Liver (tissue), 8 donors: ENCODE measurements at regions not wholly inside any gene's neighbourhood (a gene's known extent, or its start where the extent isn't known, plus 50 kb on each side); places are given as distances from the start of the nearest gene placed in this dataset.

ENCODE experiments used
- DNase-seq: peaks from one replicate; pipeline ENCODE4 v3.0.0-alpha.2; 2017; ENCODE audit warnings: low spot score
- H3K27ac ChIP-seq, 2 donors: one replicate each; pipeline ENCODE4 v1.7.0; 2013; ENCODE audit warnings: inconsistent platforms in 2 of 2, low read length in 2 of 2, control low read depth in 1 of 2, low read depth in 1 of 2, mild to moderate bottlenecking in 1 of 2
- H3K27me3 ChIP-seq, 4 donors: one replicate each; pipeline versions ENCODE4 v1.6.1 to v1.7.0; 2013; ENCODE audit warnings: low read length in 3 of 4, inconsistent platforms in 1 of 4, mild to moderate bottlenecking in 1 of 4, moderate library complexity in 1 of 4; ENCODE audit not compliant: control insufficient read depth in 4 of 4, insufficient read depth in 4 of 4
- H3K36me3 ChIP-seq, 4 donors: one replicate each; pipeline versions ENCODE4 v1.6.1 to v1.7.0; 2013; ENCODE audit warnings: low read length in 3 of 4, mild to moderate bottlenecking in 3 of 4, low read depth in 1 of 4, moderate library complexity in 1 of 4; ENCODE audit not compliant: control insufficient read depth in 4 of 4, insufficient read depth in 3 of 4
- H3K4me1 ChIP-seq, 4 donors: one replicate each; pipeline versions ENCODE4 v1.6.1 to v1.7.0; 2013; ENCODE audit warnings: low read length in 3 of 4, mild to moderate bottlenecking in 3 of 4, moderate library complexity in 1 of 4; ENCODE audit not compliant: control insufficient read depth in 4 of 4, insufficient read depth in 4 of 4
- H3K4me3 ChIP-seq, 3 donors: one replicate each; pipeline versions ENCODE4 v1.6.1 to v1.7.0; 2013; ENCODE audit warnings: low read length in 3 of 3, control low read depth in 1 of 3, low read depth in 1 of 3, mild to moderate bottlenecking in 1 of 3
- H3K9ac ChIP-seq, 2 donors: one replicate each; pipeline ENCODE4 v1.7.0; 2013; ENCODE audit warnings: low read length in 2 of 2, mild to moderate bottlenecking in 2 of 2, moderate library complexity in 2 of 2, control low read depth in 1 of 2, low read depth in 1 of 2
- H3K9me3 ChIP-seq, 4 donors: one replicate each; pipeline versions ENCODE4 v1.6.1 to v1.7.0; 2013; ENCODE audit warnings: low read length in 3 of 4; ENCODE audit not compliant: control insufficient read depth in 4 of 4
- EGR1 ChIP-seq, 2 donors: IDR thresholded peaks; 2 replicates each; pipeline ENCODE4 v1.6.1; 2016 to 2018; ENCODE audit warnings: antibody characterized with exemption in 2 of 2, low read depth in 2 of 2
- FOXA1 ChIP-seq: IDR thresholded peaks from 2 replicates; pipeline ENCODE4 v1.6.1; 2016; ENCODE audit warnings: antibody characterized with exemption
- FOXA2 ChIP-seq: IDR thresholded peaks from 2 replicates; pipeline ENCODE4 v1.6.1; 2016; ENCODE audit warnings: antibody characterized with exemption
- GABPA ChIP-seq, 2 donors: IDR thresholded peaks in 1 of 2; conservative IDR thresholded peaks in 1 of 2; 2 replicates each; pipeline ENCODE4 v1.6.1; 2016; ENCODE audit warnings: antibody characterized with exemption in 2 of 2, mild to moderate bottlenecking in 1 of 2, moderate library complexity in 1 of 2
- HNF4A ChIP-seq, 2 donors: conservative IDR thresholded peaks; 2 replicates each; pipeline ENCODE4 v1.6.1; 2016; ENCODE audit warnings: antibody characterized with exemption in 2 of 2, mild to moderate bottlenecking in 2 of 2
- HNF4G ChIP-seq: IDR thresholded peaks from 2 replicates; pipeline ENCODE4 v1.6.1; 2016; ENCODE audit warnings: antibody characterized with exemption
- JUND ChIP-seq, 2 donors: IDR thresholded peaks; 2 replicates each; pipeline ENCODE4 v1.6.1; 2016; ENCODE audit warnings: antibody characterized with exemption in 2 of 2
- NR2F2 ChIP-seq: IDR thresholded peaks from 2 replicates; pipeline ENCODE4 v1.6.1; 2016; ENCODE audit warnings: antibody characterized with exemption
- RXRA ChIP-seq, 2 donors: IDR thresholded peaks; 2 replicates each; pipeline ENCODE4 v1.6.1; 2017 to 2018; ENCODE audit warnings: antibody characterized with exemption in 2 of 2, mild to moderate bottlenecking in 1 of 2
- SP1 ChIP-seq: IDR thresholded peaks from 2 replicates; pipeline ENCODE4 v1.6.1; 2018; ENCODE audit warnings: antibody characterized with exemption, mild to moderate bottlenecking
- YY1 ChIP-seq: IDR thresholded peaks from 2 replicates; pipeline ENCODE4 v1.6.1; 2016; ENCODE audit warnings: antibody characterized with exemption, mild to moderate bottlenecking
- WGBS: extraction: QIAGEN DNeasy Blood & Tissue Kit; methylation state at CpG from one replicate; pipeline ENCODE4 v1.1.7; 2013; 5-methylcytosine and 5-hydroxymethylcytosine counted together
- TF ChIP-seq, protein P1 (sequence below): fragments of 150-350 bp; IDR thresholded peaks from 2 replicates; pipeline ENCODE4 v1.5.1; 2017; ENCODE audit warnings: improper control_type of control experiment, low read depth, low read length; ENCODE audit not compliant: missing input control
- TF ChIP-seq, protein P2 (sequence below): IDR thresholded peaks from 2 replicates; pipeline ENCODE4 v1.6.1; 2016; ENCODE audit warnings: antibody characterized with exemption
- TF ChIP-seq, protein P3 (sequence below): IDR thresholded peaks from 2 replicates; pipeline ENCODE4 v1.6.1; 2016; ENCODE audit warnings: antibody characterized with exemption
- donor health status: healthy.
- donor health status: healthy.
- donor health status: healthy.
- donor health status: healthy.
- donor health status: healthy.

DNA sequence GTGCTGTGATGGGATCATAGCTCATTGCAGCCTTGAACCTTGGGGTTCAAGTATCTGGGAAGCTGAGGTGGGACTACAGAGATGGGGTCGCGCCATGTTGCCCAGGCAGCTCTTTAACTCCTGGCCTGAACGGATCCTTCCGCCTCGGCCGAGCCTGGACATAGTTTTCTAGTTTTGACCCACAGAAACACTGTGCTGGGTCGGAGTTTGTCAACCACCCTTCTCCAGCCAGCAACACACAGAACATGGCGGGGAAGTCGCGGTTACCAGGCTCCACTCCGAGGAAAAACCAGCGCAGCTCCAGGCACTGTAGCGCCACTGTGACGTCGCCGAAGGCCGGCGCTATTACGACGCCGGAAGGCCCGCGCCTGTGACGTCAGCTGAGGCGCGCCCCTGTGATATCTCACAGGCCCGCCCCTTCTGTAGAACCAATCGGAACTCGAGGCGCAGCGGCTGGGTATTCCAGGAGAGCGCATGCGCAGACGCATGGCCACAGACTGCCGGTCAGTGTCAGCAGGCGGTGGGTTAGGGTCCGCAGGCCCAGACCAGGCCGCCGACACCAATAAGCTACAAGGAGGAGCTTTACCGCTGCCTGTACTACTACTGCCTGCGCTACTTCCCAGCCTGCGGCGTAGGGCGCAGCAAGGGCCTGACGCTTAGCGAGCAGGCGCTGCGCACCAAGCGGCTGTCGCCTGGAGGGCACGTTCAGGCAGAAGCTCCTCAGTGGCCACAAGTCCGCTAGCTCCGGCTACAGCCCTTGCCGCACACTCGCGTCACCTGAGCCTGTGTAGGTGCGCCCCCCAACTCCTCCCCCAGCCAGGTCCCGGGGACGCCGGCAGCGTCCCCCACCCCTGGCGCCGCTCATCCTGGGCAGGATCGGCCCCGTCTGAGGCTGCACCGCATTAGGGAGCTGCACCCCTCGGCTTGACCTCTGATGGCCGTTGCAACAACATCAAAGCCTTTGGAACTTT lies 135.2 kb upstream of the KCTD7 start (continued):
- TF ChIP-seq, protein P1, sequence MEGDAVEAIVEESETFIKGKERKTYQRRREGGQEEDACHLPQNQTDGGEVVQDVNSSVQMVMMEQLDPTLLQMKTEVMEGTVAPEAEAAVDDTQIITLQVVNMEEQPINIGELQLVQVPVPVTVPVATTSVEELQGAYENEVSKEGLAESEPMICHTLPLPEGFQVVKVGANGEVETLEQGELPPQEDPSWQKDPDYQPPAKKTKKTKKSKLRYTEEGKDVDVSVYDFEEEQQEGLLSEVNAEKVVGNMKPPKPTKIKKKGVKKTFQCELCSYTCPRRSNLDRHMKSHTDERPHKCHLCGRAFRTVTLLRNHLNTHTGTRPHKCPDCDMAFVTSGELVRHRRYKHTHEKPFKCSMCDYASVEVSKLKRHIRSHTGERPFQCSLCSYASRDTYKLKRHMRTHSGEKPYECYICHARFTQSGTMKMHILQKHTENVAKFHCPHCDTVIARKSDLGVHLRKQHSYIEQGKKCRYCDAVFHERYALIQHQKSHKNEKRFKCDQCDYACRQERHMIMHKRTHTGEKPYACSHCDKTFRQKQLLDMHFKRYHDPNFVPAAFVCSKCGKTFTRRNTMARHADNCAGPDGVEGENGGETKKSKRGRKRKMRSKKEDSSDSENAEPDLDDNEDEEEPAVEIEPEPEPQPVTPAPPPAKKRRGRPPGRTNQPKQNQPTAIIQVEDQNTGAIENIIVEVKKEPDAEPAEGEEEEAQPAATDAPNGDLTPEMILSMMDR, result peak; percentile 24

DNA sequence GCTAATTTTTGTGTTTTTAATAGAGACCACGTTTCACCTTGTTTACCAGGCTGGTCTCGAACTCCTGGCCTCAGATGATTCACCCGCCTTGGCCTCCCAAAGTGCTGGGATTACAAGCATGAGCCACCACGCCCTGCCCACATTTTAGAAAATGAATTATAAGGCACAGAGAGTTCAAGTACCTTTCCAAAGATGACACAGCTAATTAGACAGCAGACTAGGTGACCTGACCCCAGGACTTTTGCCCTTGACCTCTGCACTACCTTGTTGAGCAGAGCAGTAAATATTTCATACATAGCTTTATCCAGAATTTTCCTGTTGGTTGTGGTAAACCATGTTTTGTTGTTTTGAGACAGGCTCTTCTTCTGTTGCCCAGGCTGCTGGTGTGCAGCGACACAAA lies 131.3 kb upstream of the KCTD7 start:
- H3K9me3 ChIP-seq, result no peaks in the 10 kb centered on the region
- no peak for DNase-seq
- no peak overlapping the region for H3K9ac ChIP-seq
- no peaks in the 10 kb centered on the region for H3K27me3 ChIP-seq
- H3K4me3 ChIP-seq, result no peak overlapping the region
- peaks cover 2 to 15% (median 7%) of the 10 kb centered on the region in 4 donors for H3K4me1 ChIP-seq
- 91% methylated on average over 5 of the region's 5 CpGs for WGBS
- H3K36me3 ChIP-seq, result no peaks in the 10 kb centered on the region
- TF ChIP-seq HNF4A (conservative IDR thresholded peaks at IDR 0.05) (peak; percentile 13 to 53), NR2F2 (peak; percentile 9), GABPA (IDR thresholded peaks at IDR 0.05 in 1 of 2, conservative IDR thresholded peaks at IDR 0.05 in 1 of 2) (no peak)
- TF ChIP-seq, protein P2, sequence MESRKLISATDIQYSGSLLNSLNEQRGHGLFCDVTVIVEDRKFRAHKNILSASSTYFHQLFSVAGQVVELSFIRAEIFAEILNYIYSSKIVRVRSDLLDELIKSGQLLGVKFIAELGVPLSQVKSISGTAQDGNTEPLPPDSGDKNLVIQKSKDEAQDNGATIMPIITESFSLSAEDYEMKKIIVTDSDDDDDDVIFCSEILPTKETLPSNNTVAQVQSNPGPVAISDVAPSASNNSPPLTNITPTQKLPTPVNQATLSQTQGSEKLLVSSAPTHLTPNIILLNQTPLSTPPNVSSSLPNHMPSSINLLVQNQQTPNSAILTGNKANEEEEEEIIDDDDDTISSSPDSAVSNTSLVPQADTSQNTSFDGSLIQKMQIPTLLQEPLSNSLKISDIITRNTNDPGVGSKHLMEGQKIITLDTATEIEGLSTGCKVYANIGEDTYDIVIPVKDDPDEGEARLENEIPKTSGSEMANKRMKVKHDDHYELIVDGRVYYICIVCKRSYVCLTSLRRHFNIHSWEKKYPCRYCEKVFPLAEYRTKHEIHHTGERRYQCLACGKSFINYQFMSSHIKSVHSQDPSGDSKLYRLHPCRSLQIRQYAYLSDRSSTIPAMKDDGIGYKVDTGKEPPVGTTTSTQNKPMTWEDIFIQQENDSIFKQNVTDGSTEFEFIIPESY, result no peak
- H3K27ac ChIP-seq, result no peak overlapping the region

DNA sequence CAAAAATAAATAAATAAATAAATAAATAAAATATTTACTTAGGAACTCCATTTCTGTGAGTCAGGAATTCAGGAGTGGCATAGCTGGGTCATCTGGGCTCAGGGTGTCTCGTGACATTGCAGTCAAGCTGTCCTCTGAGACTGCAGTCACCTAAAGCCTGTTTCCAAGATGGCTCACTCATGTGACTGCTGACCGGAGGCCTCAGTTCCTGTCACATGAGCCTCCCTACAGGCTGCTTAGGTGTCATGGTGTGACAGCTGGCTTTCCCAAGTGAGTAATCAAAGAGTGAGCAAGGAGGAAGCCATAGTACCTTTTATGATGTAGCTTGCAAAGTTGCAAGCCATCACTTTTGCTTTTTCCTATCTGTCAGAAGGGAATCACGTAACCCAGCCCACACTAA lies 128.6 kb upstream of the KCTD7 start:
- TF ChIP-seq GABPA (IDR thresholded peaks at IDR 0.05 in 1 of 2, conservative IDR thresholded peaks at IDR 0.05 in 1 of 2) (no peak), YY1 (no peak), NR2F2 (no peak), SP1 (no peak), HNF4A (conservative IDR thresholded peaks at IDR 0.05) (no peak), FOXA2 (no peak), EGR1 (IDR thresholded peaks at IDR 0.05; ENCODE audit: low read depth in 2 of 2) (no peak), JUND (IDR thresholded peaks at IDR 0.05) (no peak), HNF4G (no peak), RXRA (IDR thresholded peaks at IDR 0.05) (no peak), FOXA1 (no peak)
- TF ChIP-seq, protein P3, sequence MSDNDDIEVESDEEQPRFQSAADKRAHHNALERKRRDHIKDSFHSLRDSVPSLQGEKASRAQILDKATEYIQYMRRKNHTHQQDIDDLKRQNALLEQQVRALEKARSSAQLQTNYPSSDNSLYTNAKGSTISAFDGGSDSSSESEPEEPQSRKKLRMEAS, result no peak
- TF ChIP-seq, protein P2, result no peak
- Histone ChIP-seq H3K27ac (no peak overlapping the region), H3K4me1 (peaks cover 3 to 9% (median 5%) of the 10 kb centered on the region in 4 donors), H3K27me3 (no peaks in the 10 kb centered on the region), H3K36me3 (no peaks in the 10 kb centered on the region), H3K9ac (no peak overlapping the region), H3K9me3 (no peaks in the 10 kb centered on the region), H3K4me3 (no peak overlapping the region)
- WGBS, result 90% methylated on average over 3 of the region's 3 CpGs
- no peak for DNase-seq
